Skeletal muscle tissue (tissue), 3 donors: ENCODE measurements at regions not wholly inside any gene's neighbourhood (a gene's known extent, or its start where the extent isn't known, plus 50 kb on each side); places are given as distances from the start of the nearest gene placed in this dataset.
"Not testable (repeated sequence)": the region's sequence is repeated elsewhere in the genome, so short reads cannot be mapped to it uniquely, and the experiment has no call there.

Experiments
- H3K27ac ChIP-seq: one replicate; pipeline ENCODE4 v1.7.0; 2013; ENCODE audit warnings: mild to moderate bottlenecking, low read depth, low read length, inconsistent platforms
- H3K27me3 ChIP-seq, 3 donors: one replicate each; pipeline ENCODE4 v1.7.0; 2013; ENCODE audit warnings: low read length in 3 of 3; ENCODE audit not compliant: control insufficient read depth in 3 of 3, insufficient read depth in 3 of 3
- H3K36me3 ChIP-seq, 3 donors: one replicate each; pipeline ENCODE4 v1.7.0; 2013; ENCODE audit warnings: low read length in 3 of 3; ENCODE audit not compliant: control insufficient read depth in 3 of 3, insufficient read depth in 3 of 3
- H3K4me1 ChIP-seq, 3 donors: one replicate each; pipeline ENCODE4 v1.7.0; 2013; ENCODE audit warnings: low read length in 3 of 3, mild to moderate bottlenecking in 3 of 3; ENCODE audit not compliant: control insufficient read depth in 3 of 3, insufficient read depth in 3 of 3
- H3K4me3 ChIP-seq, 3 donors: one replicate each; pipeline ENCODE4 v1.7.0; 2013; ENCODE audit warnings: low read length in 3 of 3
- H3K9ac ChIP-seq, 3 donors: one replicate each; pipeline ENCODE4 v1.7.0; 2013; ENCODE audit warnings: low read length in 3 of 3, mild to moderate bottlenecking in 3 of 3, moderate library complexity in 2 of 3, low read depth in 1 of 3
- H3K9me3 ChIP-seq, 3 donors: one replicate each; pipeline ENCODE4 v1.7.0; 2013; ENCODE audit warnings: low read length in 3 of 3; ENCODE audit not compliant: control insufficient read depth in 3 of 3
- donor health status: Osteomylitis.

- H3K4me1 ChIP-seq: peaks cover 9 to 12% (median 9%) of the 10 kb centered on the region in 3 donors
Observed at GRCh38 chr1:94751483-94751882, 68.7 kb upstream of the SLC44A3 start.

GRCh38 chr1:94746635-94747525 is 73.3 kb upstream of the SLC44A3 start:
- H3K27ac ChIP-seq: peak overlapping the region; percentile 22
- no peaks in the 10 kb centered on the region for H3K36me3 ChIP-seq
- H3K4me1 ChIP-seq: peaks cover 0 to 4% (median 2%) of the 10 kb centered on the region in 3 donors
- no peak overlapping the region for H3K9ac ChIP-seq
- H3K4me3 ChIP-seq: no peak overlapping the region
- H3K9me3 ChIP-seq: peaks cover 0 to 3% (median 0%) of the 10 kb centered on the region in 3 donors
- H3K27me3 ChIP-seq: no peaks in the 10 kb centered on the region

More at GRCh38 chr1:94751483-94751882, 68.7 kb upstream of the SLC44A3 start:
- H3K27ac ChIP-seq, H3K9me3 ChIP-seq, H3K36me3 ChIP-seq, H3K9ac ChIP-seq, H3K4me3 ChIP-seq, H3K27me3 ChIP-seq: not testable (repeated sequence)

- Histone ChIP-seq H3K9ac (no peak overlapping the region), H3K27me3 (no peaks in the 10 kb centered on the region), H3K36me3 (no peaks in the 10 kb centered on the region), H3K4me1 (peaks cover 0 to 4% (median 2%) of the 10 kb centered on the region in 3 donors), H3K27ac (no peak overlapping the region), H3K9me3 (peaks cover 0 to 3% (median 0%) of the 10 kb centered on the region in 3 donors), H3K4me3 (no peak overlapping the region)
Observed at GRCh38 chr1:94745742-94746141, 74.4 kb upstream of the SLC44A3 start.

GRCh38 chr1:94743862-94744261 is 76.3 kb upstream of the SLC44A3 start:
- Histone ChIP-seq H3K4me1 (peaks cover 0 to 10% (median 2%) of the 10 kb centered on the region in 3 donors), H3K27me3 (no peaks in the 10 kb centered on the region), H3K27ac (no peak overlapping the region), H3K36me3 (no peaks in the 10 kb centered on the region), H3K9me3 (no peaks in the 10 kb centered on the region), H3K4me3 (no peak overlapping the region), H3K9ac (no peak overlapping the region)

DNA sequence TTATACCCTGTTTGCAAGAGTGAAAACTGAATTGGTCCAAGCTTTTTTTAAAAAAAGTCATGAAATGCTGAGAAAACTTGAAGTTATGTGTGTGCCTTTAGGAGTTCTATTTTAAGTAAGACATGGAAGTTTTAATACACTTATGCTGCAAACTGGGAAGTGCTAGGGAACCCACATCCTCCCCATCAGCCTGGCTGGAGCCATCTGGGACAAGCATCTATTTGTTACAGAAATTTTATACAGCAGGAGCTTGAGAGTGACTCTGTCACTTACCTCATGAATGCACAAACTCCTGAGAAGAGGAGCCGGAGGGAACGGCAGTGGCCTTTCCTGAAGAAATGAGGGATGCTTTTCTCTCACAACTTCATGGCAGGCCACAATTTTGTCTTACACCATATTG is 78.2 kb upstream of the SLC44A3 start:
- H3K4me3 ChIP-seq: no peak overlapping the region
- H3K27ac ChIP-seq: no peak overlapping the region
- H3K4me1 ChIP-seq: peaks cover 2 to 7% (median 3%) of the 10 kb centered on the region in 3 donors
- no peaks in the 10 kb centered on the region for H3K36me3 ChIP-seq
- no peaks in the 10 kb centered on the region for H3K9me3 ChIP-seq
- H3K27me3 ChIP-seq: no peaks in the 10 kb centered on the region
- H3K9ac ChIP-seq: no peak overlapping the region

GRCh38 chr1:94741510-94741909 is 78.6 kb upstream of the SLC44A3 start:
- no peaks in the 10 kb centered on the region for H3K9me3 ChIP-seq
- no peaks in the 10 kb centered on the region for H3K27me3 ChIP-seq
- H3K4me3 ChIP-seq: no peak overlapping the region
- H3K36me3 ChIP-seq: no peaks in the 10 kb centered on the region
- H3K27ac ChIP-seq: no peak overlapping the region
- no peak overlapping the region for H3K9ac ChIP-seq
- peaks cover 3 to 6% (median 4%) of the 10 kb centered on the region in 3 donors for H3K4me1 ChIP-seq

DNA sequence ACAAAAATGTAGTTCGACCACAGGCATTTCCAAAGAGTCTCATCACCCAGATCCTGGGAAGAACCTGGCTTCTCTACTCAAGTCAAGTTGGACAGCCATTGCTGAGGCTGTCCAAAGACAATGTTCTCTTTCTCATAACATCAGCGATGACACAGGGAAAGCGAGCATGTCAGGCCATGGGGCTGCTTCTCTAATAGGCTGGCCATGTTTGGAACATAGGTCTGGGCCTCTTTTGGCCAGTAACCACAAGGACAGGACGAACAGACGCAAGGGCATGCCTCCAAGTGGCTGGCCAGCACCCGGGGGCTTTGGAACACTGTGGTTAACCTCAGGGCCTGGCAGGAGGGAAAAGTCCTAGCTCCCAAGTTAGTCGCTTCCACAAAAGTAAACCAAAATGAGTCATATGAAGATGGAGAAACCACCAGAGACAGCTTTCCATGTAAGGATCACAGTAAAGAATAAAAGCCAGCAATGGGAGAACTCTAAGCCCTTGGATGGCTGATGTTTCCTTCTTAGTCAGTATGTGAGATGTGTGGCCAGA is 80.6 kb upstream of the SLC44A3 start:
- Histone ChIP-seq H3K36me3 (no peaks in the 10 kb centered on the region), H3K4me3 (no peak overlapping the region), H3K9ac (no peak overlapping the region), H3K9me3 (no peaks in the 10 kb centered on the region), H3K4me1 (peaks cover 4 to 12% (median 8%) of the 10 kb centered on the region in 3 donors), H3K27me3 (no peaks in the 10 kb centered on the region), H3K27ac (peak overlapping the region; percentile 37)

- Histone ChIP-seq H3K4me3 (no peak overlapping the region), H3K9ac (no peak overlapping the region), H3K4me1 (peaks cover 4 to 12% (median 8%) of the 10 kb centered on the region in 3 donors), H3K27me3 (no peaks in the 10 kb centered on the region), H3K9me3 (no peaks in the 10 kb centered on the region), H3K27ac (no peak overlapping the region), H3K36me3 (no peaks in the 10 kb centered on the region)
Observed at GRCh38 chr1:94738371-94738770, 81.8 kb upstream of the SLC44A3 start.

- Histone ChIP-seq H3K9me3 (no peaks in the 10 kb centered on the region), H3K9ac (no peak overlapping the region), H3K27ac (no peak overlapping the region), H3K4me1 (peaks cover 4 to 12% (median 8%) of the 10 kb centered on the region in 3 donors), H3K27me3 (no peaks in the 10 kb centered on the region), H3K36me3 (no peaks in the 10 kb centered on the region), H3K4me3 (no peak overlapping the region)
Observed at GRCh38 chr1:94737124-94737998, 82.8 kb upstream of the SLC44A3 start.
